Fibroblast of gingiva (primary cell): ENCODE measurements at regions not wholly inside any gene's neighbourhood (a gene's known extent, or its start where the extent isn't known, plus 50 kb on each side); places are given as distances from the start of the nearest gene placed in this dataset.
A peak's percentile ranks its signal among the peaks of the same experiment; 100 is the strongest.

Experiments used
- DNase-seq: peaks from one replicate; pipeline ENCODE4 v3.0.0-alpha.2; 2011; ENCODE audit warnings: low read depth

DNA sequence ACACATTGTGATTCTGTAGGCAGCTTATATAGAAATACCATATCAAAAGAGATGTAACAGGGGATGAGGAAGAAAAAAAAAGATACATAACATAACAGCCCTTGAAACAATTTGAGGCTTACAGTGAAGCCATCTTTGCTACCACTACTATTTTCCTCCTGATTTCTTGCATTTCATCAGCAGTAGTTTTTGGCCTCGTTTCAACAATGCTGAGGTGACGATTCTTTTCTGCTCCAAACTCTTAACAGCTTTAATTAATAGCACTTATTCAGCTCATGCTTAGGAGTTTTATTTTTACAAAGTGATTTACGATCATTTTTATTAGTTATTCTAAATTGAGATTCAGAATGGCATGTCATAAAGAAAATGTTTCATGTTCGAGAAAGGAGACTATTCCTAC, 163.2 kb downstream of the DCK start:
- no peak for DNase-seq

DNA sequence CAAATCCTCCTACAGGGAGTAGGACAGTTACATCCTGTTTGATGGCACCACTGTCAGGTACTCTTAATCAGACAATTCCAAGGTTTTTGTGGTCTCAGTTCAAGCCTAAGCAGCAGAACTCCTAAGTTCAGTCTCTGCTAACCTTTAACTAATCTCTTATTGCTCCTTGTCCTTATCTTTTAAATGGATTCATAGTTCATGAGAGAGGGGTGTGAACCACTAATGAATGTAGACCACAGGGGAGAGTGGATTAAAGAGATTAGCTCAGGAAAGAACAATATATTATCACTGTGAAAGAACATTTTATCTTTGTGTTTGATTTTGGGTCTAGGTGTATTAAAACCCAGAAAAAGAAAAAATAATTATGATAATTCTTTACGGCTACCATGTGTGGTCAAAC, 168.9 kb downstream of the DCK start:
- DNase-seq: no peak

DNA sequence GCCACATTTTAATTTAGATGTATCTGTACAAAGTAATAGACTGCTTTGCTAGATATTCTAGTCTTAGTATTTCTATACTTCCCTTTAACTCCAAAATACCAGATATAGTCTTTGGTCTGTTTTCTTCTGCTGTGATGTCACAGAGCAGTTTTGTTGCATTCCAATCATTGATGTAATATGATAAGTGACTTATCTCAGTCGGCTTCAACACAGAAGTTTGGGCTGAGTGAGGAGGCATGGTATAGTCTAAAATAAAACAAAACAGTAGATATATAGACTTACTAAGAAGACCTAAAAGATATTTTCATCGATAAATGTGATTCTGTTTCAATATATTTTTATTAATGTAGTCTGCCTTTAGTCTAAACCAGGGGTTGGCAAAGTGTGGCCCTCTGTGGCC, 169.9 kb downstream of the DCK start:
- DNase-seq: no peak

DNA sequence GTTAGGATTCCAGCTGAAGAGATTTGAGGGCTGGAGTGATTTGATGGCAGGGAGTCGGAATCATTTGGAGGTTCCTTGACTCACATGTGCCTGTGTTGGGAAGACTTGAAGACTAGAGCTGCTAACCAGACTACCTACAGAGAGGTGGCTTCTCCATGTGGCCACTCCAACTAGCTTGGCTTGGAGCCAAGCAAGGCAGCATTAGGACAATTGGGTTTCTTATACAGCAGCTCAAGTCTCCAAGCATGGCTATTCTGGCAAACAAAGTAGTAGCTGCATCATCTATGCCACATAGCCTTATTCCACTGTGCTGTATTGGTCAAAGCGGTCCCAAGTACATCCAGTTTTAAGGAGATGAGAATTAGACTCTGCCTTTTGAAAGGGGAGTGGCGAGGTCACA, 171.7 kb upstream of the SLC4A4 start:
- no peak for DNase-seq

DNA sequence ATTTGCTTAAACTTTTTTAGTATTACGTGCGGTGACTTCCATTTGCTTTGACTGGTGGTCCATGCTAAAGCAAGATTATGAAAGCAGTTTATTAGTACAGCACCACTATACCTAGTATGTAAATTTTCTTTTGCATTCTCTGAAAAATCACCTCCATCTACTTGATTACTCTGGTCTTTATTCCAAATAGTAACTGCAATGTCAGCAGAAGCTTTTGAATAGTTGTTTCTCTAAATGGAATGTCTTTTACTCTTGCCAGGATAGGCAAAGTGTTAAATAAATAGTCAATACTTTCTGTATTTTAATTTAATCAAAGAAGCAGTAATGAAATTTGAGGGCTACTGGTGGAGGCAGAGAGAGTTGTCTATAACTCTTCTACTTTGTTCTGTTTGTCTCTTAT, 167.2 kb upstream of the SLC4A4 start:
- no peak for DNase-seq

DNA sequence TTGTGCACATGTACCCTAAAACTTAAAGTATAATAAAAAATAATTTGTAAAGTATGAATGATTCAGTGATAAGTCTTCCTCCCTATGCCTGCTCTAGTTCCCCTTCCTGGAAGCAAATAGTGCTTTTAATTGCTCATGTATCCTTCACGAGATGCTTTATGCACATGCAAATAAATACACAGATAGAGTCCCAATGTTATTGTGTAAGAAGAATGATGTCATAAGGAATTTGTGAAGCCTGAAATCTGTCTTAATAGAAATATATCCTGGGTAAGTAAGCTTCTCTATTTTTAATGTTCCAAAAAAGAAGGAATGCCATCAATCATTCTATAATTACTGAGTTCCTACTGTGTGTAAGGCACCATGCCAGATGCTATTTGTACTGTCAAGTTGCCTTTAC, 157.5 kb upstream of the SLC4A4 start:
- DNase-seq: no peak

DNA sequence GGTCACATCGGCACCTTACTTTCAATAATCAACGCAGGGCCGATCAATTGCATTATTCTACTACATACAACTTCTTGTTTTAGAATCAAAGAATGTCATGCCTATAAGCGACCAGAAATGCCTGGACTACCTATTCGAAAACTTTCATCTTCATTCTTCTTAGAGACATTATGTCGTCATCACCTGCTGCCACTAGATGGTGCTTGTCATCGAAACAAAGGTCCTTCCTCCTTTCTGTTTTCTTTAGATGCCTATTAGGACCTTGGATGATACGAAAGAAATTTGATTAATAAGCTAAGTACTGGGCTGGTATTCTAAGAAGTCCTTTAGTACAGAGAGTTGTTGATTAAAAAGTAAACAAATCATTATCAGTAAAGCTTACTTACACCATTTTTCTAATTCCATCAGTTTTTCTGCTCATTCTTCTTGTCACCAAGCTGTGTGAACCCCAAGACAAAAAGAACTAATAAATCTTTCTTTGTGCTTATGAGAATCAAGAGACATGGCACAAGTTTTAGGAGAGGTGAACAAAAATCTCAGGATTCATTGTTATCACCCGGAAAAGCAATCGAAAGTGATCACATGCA, 154.5 kb upstream of the SLC4A4 start:
- DNase-seq: peak; percentile 18

DNA sequence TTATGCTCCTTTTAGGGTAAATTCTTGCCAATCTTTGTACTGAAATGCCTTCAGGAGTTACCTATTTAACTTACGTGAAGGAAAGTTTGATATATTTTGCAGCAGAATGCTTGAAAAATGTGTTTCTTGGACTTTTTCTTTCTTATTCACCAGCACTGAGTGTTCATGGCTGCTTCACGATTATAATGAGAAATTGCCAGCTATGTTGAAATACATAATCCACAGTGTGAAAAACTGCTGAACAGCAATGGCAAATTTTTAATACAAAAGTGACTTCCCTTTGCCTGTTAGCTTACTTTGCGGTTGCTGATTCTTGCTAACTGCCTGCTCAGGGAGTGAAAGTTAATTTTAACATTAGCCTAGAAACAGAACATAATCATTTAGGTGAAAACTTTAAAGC, 153.8 kb upstream of the SLC4A4 start:
- DNase-seq: no peak

DNA sequence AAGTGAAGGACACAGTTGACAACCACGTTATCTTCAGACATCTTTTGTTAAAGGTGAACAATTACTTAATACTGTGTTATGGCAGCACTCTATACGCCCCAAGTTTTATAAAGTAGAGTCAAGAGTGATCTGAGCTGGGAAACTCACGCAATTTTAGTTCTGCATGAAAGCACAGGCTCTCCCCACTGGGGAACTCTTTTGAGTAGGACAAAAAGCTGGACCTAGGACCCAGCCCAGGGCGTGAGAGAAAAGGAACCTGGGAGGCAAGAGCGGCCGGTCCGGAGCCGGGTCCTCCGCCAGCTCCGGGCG, 152.6 kb upstream of the SLC4A4 start:
- no peak for DNase-seq

DNA sequence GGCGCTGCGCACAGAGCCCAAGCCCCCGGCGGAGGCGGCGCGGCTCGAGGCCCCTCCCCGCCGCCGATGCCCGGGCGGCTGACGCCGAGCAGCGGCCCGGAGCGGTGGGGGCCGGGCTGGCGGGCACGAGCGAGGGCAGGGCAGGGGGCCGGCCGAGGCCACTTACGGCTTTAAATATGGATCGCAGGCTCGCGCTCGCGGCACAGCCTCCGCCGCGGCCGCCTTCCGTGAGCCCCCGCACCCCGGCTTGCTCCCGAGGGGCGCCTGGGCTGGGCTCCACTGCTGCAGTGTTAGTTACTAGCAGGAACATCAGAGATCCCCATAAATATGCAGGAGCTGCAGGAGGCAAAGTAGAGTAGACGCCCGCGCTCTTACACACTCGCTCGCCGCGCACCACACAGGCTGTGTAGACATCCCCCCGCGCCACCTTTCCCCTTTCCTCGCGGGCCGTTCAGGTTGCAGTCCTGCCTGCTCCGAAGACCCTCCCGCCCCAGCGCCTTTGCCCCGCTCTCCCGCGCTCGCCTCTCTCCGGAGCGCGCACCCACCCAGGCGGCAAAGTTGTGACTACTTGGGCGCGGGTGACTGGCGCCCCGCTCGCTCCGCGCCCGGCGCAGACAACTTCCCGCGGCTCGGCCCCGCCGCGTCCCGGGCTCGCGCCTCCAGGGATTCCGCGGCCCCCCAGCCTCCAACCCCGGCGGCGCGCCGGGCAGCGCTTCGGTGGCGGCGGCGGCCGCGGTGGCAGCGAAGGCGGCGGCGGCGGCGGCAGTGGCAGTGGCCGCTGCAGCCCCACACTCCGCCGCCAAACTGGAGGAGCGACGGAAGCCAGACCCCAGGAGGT, 152.0 kb upstream of the SLC4A4 start:
- DNase-seq: no peak

DNA sequence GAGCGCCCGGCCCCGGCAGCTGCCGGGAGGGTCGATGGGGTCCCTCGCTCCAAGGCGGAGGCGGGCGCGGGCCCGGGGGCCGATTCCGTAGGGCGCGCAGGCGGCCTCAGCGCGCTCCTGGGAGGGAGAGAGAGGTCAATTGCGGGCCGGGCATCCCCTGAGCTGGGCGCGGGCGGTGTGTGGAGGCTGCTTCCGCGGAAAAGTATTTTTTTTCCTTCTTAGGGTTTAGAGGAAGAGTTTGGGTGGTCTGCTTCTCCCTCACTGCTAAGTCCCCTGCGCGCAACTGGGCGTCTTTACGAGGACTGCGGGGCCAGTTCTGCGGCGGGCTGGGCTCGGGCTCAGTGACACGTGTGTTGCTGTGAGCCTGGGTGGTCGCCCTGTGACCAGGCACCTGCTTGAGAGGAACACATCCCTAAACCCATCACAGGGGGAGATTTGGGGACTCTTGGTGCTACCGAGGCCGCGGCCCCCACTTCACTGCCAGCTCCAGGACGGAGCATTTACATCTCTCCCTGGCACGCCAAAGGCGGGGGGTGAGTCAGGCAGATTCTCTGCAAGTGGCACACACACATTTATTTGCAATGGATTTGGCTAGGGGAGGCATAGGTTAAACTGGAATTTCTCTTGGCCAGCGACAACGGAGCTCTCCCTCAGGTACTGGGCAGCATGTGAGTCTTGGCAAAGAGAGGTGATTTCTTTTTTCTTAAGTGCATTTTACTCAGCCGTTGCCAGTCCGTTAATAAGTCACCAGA, 151.2 kb upstream of the SLC4A4 start:
- no peak for DNase-seq

DNA sequence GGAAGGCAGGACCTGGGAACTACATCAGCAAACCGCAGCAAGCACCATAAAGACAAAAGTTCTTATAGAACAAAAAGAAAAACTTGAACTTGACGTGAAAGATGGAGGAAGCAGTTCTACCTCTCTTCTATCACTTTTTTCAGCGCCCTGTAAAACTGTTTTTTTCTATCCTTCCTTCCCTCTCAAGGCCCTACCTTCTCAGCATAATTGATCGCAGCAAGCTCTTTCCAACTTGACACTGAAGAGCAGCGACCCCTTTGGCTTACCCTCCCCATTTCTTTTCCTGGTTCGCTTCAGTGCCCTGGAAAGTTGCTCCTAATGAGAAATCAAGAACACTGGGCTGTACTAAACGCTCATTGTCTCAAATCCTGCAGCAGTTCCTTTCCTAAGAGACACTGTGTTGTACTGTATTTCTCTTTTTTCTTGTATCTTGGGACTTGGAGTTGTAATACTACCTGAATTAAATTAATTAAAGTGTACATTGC, 150.6 kb upstream of the SLC4A4 start:
- DNase-seq: no peak

DNA sequence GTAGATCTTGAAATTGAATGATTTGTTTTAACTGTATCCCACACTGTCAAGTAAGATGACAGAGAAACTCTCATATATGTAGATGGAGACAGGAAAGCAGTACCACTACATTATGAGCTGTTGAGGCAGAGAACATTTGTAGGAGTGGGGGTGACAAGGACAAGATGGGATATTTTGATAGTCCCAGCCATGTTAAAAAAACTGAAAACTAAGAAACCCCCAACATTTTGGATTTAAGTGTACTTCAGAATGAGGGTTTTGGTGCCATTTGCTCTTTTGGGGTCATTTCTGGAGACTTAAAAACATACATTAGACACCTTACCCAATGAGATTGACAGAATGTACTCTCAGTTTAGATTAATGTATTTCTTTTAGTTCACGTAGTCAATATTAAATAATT, 149.9 kb upstream of the SLC4A4 start:
- no peak for DNase-seq

DNA sequence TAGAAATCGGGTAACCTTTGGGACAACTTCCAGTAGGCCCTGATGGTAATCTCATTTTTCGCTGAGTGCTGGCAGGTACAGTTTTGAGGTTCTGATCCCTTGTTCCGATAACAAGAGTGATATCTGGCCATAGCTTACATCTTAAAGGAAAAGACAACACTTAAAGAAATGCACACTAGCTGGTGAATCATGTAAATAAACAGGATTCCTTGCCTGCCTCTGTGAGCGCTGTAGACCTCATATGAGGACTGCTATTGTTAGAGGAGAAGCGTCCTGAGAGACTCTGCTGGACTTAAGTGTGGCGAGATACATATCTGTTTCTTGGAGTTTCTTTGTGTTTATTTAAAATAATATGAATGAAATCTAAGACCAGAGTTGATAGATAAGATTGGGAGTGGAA, 149.3 kb upstream of the SLC4A4 start:
- no peak for DNase-seq

DNA sequence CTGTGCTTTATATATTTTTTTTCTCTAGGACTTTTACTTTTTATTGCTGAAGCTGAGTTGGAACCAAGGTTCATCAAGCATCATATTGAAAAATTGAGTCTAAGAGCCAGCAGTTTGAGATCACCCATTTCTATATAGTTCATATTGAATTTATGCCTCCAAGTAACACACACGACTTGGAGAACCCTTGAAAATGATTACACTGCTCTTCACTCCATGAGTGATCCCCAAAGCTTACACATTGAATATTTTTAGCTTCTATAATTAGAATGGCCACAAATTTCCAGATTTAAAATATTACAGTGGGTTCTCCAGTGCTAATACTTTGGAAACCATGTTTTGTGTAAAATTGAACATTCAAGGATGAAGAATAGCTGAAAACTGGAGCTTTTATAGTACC, 144.4 kb upstream of the SLC4A4 start:
- no peak for DNase-seq

DNA sequence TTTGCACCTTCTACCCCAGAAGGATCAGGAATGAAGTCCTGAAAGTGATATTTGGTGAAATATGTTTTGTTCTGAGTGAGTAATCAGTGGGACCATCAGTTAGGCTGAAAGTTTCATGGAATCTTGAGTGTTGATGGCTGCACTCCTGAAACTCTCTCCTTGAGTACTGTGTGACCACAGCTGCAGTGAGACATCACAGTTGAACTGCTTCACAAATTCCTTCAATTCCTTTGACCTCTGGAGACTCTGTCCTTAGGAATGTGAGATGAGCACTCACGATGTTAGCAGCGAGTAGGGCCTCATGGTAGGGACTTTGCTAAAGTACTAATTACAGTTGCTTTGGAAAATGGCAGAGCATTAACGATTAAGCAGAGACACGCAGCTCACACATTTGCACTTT, 142.9 kb upstream of the SLC4A4 start:
- DNase-seq: no peak

DNA sequence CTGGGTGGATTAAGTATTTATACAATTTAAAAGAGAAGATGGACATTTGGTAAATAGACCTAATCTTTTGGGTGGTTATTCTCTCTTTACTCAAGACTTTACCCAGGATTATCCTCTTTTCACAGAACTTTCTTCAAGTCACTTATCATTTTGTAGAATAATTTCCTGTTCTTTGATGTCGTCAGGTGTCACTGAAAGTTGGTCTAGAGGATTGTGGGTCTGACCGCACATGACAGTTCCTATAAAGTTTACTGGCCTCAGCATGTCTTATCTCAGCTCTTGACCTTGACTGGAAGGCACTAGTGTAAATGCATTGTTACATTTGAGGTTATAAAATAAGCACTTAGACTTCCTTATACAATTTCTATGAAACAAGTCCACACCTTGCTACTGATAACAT, 139.9 kb upstream of the SLC4A4 start:
- no peak for DNase-seq

DNA sequence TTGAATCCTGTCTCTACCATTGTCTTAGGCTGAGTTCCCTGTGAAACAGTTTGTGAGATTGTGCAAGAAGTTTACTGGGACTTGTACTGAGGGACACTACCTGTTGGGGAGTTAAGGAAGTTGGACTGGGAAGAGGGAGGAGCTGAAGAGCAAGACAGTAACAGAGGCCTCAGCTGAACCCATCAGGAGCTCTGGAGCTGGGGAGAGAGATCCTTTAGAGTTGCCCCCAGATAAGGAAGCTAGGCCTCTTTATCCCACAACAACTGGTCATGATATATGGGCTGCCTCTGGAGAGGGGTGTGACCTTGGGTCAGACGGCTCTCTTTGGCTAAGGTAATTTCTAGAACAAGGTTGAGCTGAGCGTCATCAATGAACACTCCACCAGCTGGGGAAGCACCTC, 137.8 kb upstream of the SLC4A4 start:
- DNase-seq: no peak

DNA sequence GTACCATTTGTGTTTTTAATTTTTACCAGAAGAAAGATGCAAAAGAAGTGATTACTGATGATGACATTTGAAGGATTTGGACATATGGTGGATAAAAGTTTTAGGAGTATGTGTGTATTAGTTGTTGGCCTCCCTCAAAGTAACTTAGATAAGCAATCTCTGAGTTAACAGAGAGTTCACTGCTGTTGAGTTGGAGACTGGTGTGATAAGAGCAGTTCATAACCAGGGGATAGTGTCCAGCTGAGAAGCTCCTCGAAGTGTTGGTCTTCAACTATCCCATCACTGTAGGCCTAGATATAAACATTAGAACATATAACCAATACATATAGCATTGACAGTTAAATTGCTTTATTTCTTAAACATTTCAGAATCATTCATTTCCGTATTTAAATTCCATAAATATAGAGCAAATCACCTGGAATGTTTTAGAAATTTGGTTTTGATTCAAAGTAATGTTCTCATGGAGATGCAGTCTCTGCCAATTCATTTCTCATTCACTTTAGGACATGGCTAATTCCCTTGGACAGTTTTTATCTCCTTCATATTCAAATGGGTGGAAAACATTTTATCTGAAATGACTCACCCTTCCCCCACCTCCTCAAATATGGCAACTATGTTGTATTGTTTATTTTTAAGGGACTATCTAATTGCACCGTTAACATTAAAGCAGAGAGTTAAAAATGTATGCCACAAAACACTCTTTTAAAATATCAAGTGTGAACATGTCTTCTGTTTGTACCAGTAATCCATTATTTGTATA, 136.8 kb upstream of the SLC4A4 start:
- DNase-seq: no peak

DNA sequence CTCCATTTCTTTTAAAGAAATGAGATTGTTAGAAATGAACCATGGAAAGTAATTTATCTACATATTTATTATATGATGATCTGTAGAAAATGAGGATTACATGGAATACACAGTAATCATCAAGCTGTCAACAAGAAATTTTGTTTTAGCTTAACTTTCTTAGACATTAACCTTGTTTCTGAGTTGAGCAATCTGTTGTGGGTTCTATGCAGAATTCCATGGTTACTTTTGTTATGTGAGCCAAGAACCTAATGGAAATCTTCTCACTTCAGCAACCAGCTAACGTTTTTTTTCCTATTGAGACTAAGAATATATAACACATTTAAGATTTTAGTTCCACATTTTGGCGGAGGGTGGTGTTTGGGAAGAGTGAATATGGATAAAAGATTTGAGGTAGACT, 136.1 kb upstream of the SLC4A4 start:
- DNase-seq: no peak

DNA sequence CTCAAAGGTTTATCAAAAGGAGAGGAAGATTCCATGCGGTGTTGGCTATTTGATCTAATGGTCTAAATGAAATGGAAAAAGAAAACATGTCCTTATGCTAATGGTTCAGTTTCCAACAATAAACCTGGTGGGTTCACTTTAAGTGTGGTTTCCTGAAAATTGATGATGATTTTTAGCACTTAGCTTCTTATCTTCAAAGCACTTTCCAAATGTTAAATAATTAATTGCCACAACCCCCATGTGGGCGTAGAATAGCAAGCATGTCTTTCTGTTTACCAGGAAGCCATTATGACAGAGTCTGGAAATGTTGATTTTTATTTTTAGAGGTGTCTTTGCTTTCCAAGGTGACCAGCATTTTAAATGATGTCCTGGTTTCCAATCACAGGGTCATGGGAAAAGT, 134.8 kb upstream of the SLC4A4 start:
- no peak for DNase-seq

DNA sequence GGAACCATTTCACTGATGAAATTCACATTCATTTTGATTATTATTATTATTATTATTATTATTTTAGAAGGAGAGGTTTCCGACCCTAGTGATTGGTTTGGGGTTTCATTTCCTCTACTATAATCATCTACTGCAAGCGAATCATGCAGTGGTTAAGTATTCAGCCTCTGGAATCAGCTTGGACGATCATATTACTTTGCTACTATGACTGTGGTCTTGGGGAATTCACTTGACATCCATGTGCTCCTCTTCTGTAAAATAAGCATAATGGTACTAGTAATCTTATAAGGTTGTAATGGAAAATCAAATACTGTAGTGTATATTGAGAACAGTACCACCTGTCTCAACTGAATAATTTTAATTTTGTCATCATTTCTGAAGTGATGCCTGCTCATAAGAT, 132.1 kb upstream of the SLC4A4 start:
- DNase-seq: no peak

DNA sequence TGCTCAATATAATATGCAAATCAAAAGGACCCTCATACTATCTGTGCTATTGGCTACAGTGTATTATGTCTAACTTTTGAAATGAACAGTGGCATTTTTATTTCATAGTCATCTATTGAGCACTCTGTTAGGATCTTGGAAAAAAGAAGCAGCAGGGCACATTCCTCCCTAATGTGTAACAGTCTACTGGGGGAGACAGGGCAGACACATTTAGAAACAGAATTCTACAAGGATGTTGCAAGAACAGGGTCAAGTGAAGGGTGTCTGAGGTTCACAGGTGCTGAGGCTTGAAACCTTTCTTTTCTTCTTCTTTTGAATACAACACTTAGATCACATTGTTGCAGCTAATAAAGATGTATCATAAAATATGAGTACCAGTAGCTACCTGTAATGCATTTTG, 129.7 kb upstream of the SLC4A4 start:
- DNase-seq: no peak
